Thyroid gland (tissue), 4 donors: ENCODE measurements at regions not wholly inside any gene's neighbourhood (a gene's known extent, or its start where the extent isn't known, plus 50 kb on each side); places are given as distances from the start of the nearest gene placed in this dataset.

ENCODE experiments used
- DNase-seq, 2 donors: peaks; one replicate each; pipeline ENCODE4 v3.0.0-alpha.2; 2019
- H3K27ac ChIP-seq, 3 donors: fragments of 200-600 bp; sonication (generic); 1 replicate in 2 of 3; 2 replicates in 1 of 3; pipeline ENCODE4 v1.5.1; 2016 to 2019; ENCODE audit warnings: mild to moderate bottlenecking in 1 of 3, moderate library complexity in 1 of 3
- H3K27me3 ChIP-seq: fragments of 200-600 bp; sonication (generic); one replicate; pipeline ENCODE4 v1.5.1; 2019
- H3K36me3 ChIP-seq, 2 donors: fragments of 200-600 bp; sonication (generic); one replicate each; pipeline ENCODE4 v1.5.1; 2016 to 2019
- H3K4me1 ChIP-seq, 2 donors: fragments of 200-600 bp; sonication (generic); one replicate each; pipeline ENCODE4 v1.5.1; 2017 to 2019
- H3K4me3 ChIP-seq, 3 donors: fragments of 200-600 bp; sonication (generic); replicated peaks in 1 of 3; 1 replicate in 2 of 3; 2 replicates in 1 of 3; pipeline ENCODE4 v1.5.1; 2016; ENCODE audit warnings: mild to moderate bottlenecking in 1 of 3
- H3K9me3 ChIP-seq: fragments of 200-600 bp; sonication (generic); one replicate; pipeline ENCODE4 v1.5.1; 2017
- CTCF ChIP-seq, 6 experiments: fragments of 200-600 bp in 3 of 6; fragments of 450-650 bp in 3 of 6; sonication (generic) in 3 of 6; IDR thresholded peaks; one replicate each; pipeline ENCODE4 v1.5.1; 2016 to 2019; ENCODE audit warnings: antibody characterized with exemption in 6 of 6, mild to moderate bottlenecking in 2 of 6, inconsistent platforms in 1 of 6, moderate library complexity in 1 of 6
- POLR2A ChIP-seq, 2 donors: fragments of 450-650 bp; IDR thresholded peaks; one replicate each; pipeline ENCODE4 v1.6.1; 2017; ENCODE audit warnings: antibody characterized with exemption in 2 of 2, mild to moderate bottlenecking in 2 of 2, moderate library complexity in 1 of 2
- WGBS, 2 donors: methylation state at CpG; one replicate each; pipeline ENCODE4 v1.1.5; 2017; 5-methylcytosine and 5-hydroxymethylcytosine counted together
- intact Hi-C: fragments of 100-400 bp; cut with DNase I; formaldehyde crosslinking; loops from one replicate; pipeline ENCODE4 v1.15.1; 2023

- Histone ChIP-seq H3K9me3 (no peaks in the 10 kb centered on the region), H3K4me1 (no peaks in the 10 kb centered on the region), H3K36me3 (no peaks in the 10 kb centered on the region), H3K27me3 (no peaks in the 10 kb centered on the region), H3K4me3 (no peak overlapping the region), H3K27ac (no peak overlapping the region)
- intact Hi-C loops = no loop called here
- DNase-seq = no peak
- 67 to 70% methylated on average over 4 of the region's 4 CpGs for WGBS, 2 donors
- TF ChIP-seq CTCF (IDR thresholded peaks at IDR 0.05) = no peak
- no peak for TF ChIP-seq POLR2A (IDR thresholded peaks at IDR 0.05)
These were observed 203.7 kb downstream of the AMY1C start for GRCh38 chr1:103953386-103953785.

GRCh38 chr1:103958699-103959098 is 209.0 kb downstream of the AMY1C start:
- Histone ChIP-seq H3K4me3 (no peak overlapping the region), H3K27ac (no peak overlapping the region), H3K36me3 (no peaks in the 10 kb centered on the region), H3K9me3 (no peaks in the 10 kb centered on the region), H3K27me3 (no peaks in the 10 kb centered on the region), H3K4me1 (no peaks in the 10 kb centered on the region)
- TF ChIP-seq CTCF (IDR thresholded peaks at IDR 0.05) (no peak), POLR2A (IDR thresholded peaks at IDR 0.05) (no peak)
- no peak for DNase-seq
- WGBS, 2 donors = 85 to 93% methylated on average over 1 of the region's 1 CpG
- intact Hi-C loops = no loop called here

GRCh38 chr1:103959565-103959964 is 209.9 kb downstream of the AMY1C start:
- H3K27me3 ChIP-seq = no peaks in the 10 kb centered on the region
- H3K27ac ChIP-seq = no peak overlapping the region
- intact Hi-C loops = no loop called here
- TF ChIP-seq POLR2A (IDR thresholded peaks at IDR 0.05) (no peak), CTCF (IDR thresholded peaks at IDR 0.05) (no peak)
- no peaks in the 10 kb centered on the region for H3K4me1 ChIP-seq
- no peak overlapping the region for H3K4me3 ChIP-seq
- no peaks in the 10 kb centered on the region for H3K9me3 ChIP-seq
- WGBS, 2 donors = 85 to 87% methylated on average over 3 to 4 of the region's 4 CpGs
- DNase-seq = no peak
- H3K36me3 ChIP-seq = no peaks in the 10 kb centered on the region

- no peak for TF ChIP-seq POLR2A (IDR thresholded peaks at IDR 0.05)
- no peak for TF ChIP-seq CTCF (IDR thresholded peaks at IDR 0.05)
These were observed 210.3 kb downstream of the AMY1C start for GRCh38 chr1:103960045-103960444.

GRCh38 chr1:103960710-103961109 is 211.0 kb downstream of the AMY1C start:
- Histone ChIP-seq H3K4me1 (no peaks in the 10 kb centered on the region), H3K4me3 (no peak overlapping the region), H3K27me3 (no peaks in the 10 kb centered on the region), H3K36me3 (no peaks in the 10 kb centered on the region), H3K9me3 (no peaks in the 10 kb centered on the region), H3K27ac (no peak overlapping the region)
- intact Hi-C loops = no loop called here
- no peak for TF ChIP-seq POLR2A (IDR thresholded peaks at IDR 0.05)
- no peak for TF ChIP-seq CTCF (IDR thresholded peaks at IDR 0.05)
- WGBS, 2 donors = 85 to 95% methylated on average over 6 of the region's 6 CpGs
- DNase-seq = no peak

More at GRCh38 chr1:103960045-103960444, 210.3 kb downstream of the AMY1C start:
- Histone ChIP-seq H3K4me1 (no peaks in the 10 kb centered on the region), H3K9me3 (no peaks in the 10 kb centered on the region), H3K27me3 (no peaks in the 10 kb centered on the region), H3K27ac (no peak overlapping the region), H3K4me3 (no peak overlapping the region), H3K36me3 (no peaks in the 10 kb centered on the region)
- DNase-seq = no peak
- 86 to 90% methylated on average over 3 of the region's 3 CpGs for WGBS, 2 donors
- intact Hi-C loops = no loop called here
